OCI-LY3 (cell line): ENCODE measurements at regions not wholly inside any gene's neighbourhood (a gene's known extent, or its start where the extent isn't known, plus 50 kb on each side); places are given as distances from the start of the nearest gene placed in this dataset.
A peak's percentile ranks its signal among the peaks of the same experiment; 100 is the strongest.

Source experiments
- H2AFZ ChIP-seq: fragments of 200-600, 300-600 bp; shearing (Covaris generic); 2 replicates; pipeline ENCODE4 v1.6.0; 2014; ENCODE audit warnings: antibody characterized with exemption, low read depth, low read length
- H3K27ac ChIP-seq: fragments of 200-600, 300-600 bp; sonication (generic); 2 replicates; pipeline ENCODE4 v1.5.1; 2014; ENCODE audit warnings: mild to moderate bottlenecking, low read length, moderate library complexity, mixed read lengths
- H3K27me3 ChIP-seq: fragments of 200-600, 300-600 bp; sonication (generic); 2 replicates; pipeline ENCODE4 v1.6.1; 2014; ENCODE audit warnings: low read depth, low read length, mixed read lengths
- H3K36me3 ChIP-seq: fragments of 200-600, 300-600 bp; sonication (generic); replicated peaks from 2 replicates; pipeline ENCODE3; 2014; ENCODE audit warnings: low read depth, low read length, mixed read lengths
- H3K4me1 ChIP-seq: fragments of 300-600, 200-600 bp; sonication (generic); 2 replicates; pipeline ENCODE4 v1.6.1; 2014; ENCODE audit warnings: low read length, mixed read lengths
- H3K4me2 ChIP-seq: fragments of 200-600, 300-600 bp; sonication (generic); 2 replicates; pipeline ENCODE4 v1.6.1; 2014; ENCODE audit warnings: low read length, mixed read lengths
- H3K4me3 ChIP-seq: fragments of 300-600, 200-600 bp; sonication (generic); 2 replicates; pipeline ENCODE4 v1.5.1; 2014; ENCODE audit warnings: antibody characterized with exemption, mild to moderate bottlenecking, low read length, moderate library complexity
- H3K79me2 ChIP-seq: fragments of 300-600, 200-600 bp; shearing (Covaris generic); 2 replicates; pipeline ENCODE4 v1.6.1; 2014; ENCODE audit warnings: mild to moderate bottlenecking, low read length, mixed read lengths
- H3K9ac ChIP-seq: fragments of 300-600, 200-600 bp; shearing (Covaris generic); 2 replicates; pipeline ENCODE4 v1.6.0; 2014; ENCODE audit warnings: mild to moderate bottlenecking, low read length, moderate library complexity
- H3K9me3 ChIP-seq: fragments of 200-600, 300-600 bp; shearing (Covaris generic); 2 replicates; pipeline ENCODE4 v1.6.1; 2014; ENCODE audit warnings: low read length, mixed read lengths; ENCODE audit not compliant: insufficient read depth
- H4K20me1 ChIP-seq: fragments of 200-600, 300-600 bp; sonication (generic); 2 replicates; pipeline ENCODE4 v1.6.1; 2016; ENCODE audit warnings: low read length, mixed read lengths; ENCODE audit not compliant: insufficient read depth
- EZH2phosphoT487 ChIP-seq: fragments of 200-600 bp; shearing (Covaris generic); IDR thresholded peaks from 2 replicates; pipeline ENCODE4 v1.6.1; 2018; ENCODE audit warnings: antibody characterized with exemption, mixed run types, low read depth
- TF ChIP-seq, protein P1 (sequence below): fragments of 200-600, 300-600 bp; sonication (generic); IDR thresholded peaks from 2 replicates; pipeline ENCODE4 v1.5.1; 2014; ENCODE audit warnings: antibody characterized with exemption, low read length, low read depth

DNA sequence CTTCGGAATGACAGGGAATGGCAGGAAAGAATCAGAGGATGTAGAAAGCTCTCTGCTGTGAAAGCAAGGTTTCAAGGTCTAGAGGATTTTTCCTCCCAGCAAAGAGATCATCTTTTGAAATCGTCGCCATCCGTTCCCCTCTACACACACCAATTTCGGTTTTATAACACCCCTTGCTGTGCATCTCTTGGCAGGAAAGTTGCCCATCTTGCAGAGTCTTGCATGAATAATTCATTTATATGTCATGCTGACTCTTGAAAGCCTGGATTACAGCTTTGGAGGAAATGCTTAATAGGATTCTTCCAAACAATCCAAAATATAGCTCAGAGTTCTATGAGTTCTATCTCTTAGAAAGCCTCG is 262.7 kb downstream of the CHL1 start:
- Histone ChIP-seq H3K4me2 (no peak overlapping the region), H2AFZ (no peak overlapping the region), H3K27me3 (no peaks in the 10 kb centered on the region), H3K79me2 (no peaks in the 10 kb centered on the region), H3K36me3 (peaks cover 10% of the 10 kb centered on the region), H3K9ac (no peak overlapping the region), H4K20me1 (no peaks in the 10 kb centered on the region), H3K4me1 (peaks cover 39% of the 10 kb centered on the region), H3K4me3 (no peak overlapping the region), H3K9me3 (no peaks in the 10 kb centered on the region), H3K27ac (no peak overlapping the region)
- TF ChIP-seq, protein P1, sequence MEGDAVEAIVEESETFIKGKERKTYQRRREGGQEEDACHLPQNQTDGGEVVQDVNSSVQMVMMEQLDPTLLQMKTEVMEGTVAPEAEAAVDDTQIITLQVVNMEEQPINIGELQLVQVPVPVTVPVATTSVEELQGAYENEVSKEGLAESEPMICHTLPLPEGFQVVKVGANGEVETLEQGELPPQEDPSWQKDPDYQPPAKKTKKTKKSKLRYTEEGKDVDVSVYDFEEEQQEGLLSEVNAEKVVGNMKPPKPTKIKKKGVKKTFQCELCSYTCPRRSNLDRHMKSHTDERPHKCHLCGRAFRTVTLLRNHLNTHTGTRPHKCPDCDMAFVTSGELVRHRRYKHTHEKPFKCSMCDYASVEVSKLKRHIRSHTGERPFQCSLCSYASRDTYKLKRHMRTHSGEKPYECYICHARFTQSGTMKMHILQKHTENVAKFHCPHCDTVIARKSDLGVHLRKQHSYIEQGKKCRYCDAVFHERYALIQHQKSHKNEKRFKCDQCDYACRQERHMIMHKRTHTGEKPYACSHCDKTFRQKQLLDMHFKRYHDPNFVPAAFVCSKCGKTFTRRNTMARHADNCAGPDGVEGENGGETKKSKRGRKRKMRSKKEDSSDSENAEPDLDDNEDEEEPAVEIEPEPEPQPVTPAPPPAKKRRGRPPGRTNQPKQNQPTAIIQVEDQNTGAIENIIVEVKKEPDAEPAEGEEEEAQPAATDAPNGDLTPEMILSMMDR, result no peak
- no peak for TF ChIP-seq EZH2phosphoT487

- no peak for TF ChIP-seq EZH2phosphoT487
- TF ChIP-seq, protein P1, result no peak
- Histone ChIP-seq H3K27ac (peak overlapping the region; percentile 98; the same call in 1 of the 2 replicates), H3K79me2 (no peaks in the 10 kb centered on the region), H3K4me1 (peaks cover 56% of the 10 kb centered on the region), H3K9me3 (no peaks in the 10 kb centered on the region), H3K4me3 (no peak overlapping the region), H2AFZ (no peak overlapping the region), H3K4me2 (no peak overlapping the region), H3K36me3 (peaks cover 10% of the 10 kb centered on the region), H3K9ac (no peak overlapping the region), H4K20me1 (no peaks in the 10 kb centered on the region), H3K27me3 (no peaks in the 10 kb centered on the region)
Measured at GRCh38 chr3:461006-461405, 264.4 kb downstream of the CHL1 start.

DNA sequence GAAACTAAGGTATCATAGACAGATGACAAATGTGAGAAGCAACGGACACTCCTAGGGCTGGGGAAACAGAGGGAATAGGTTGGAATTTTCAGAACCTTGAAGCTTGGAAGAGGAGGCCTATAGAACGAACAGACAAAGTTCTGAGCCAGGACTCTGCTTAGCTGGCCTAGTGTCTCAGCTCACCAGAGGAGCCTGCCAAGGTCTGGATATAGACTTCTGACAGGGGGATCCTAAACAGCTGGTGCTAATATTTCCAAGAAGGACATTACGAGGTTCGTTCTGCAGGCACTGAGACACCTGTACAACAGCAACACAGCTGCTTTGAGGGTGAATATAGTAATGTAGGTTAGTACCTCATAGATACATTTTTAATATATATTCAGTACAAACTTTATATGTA is 266.3 kb downstream of the CHL1 start:
- Histone ChIP-seq H3K79me2 (no peaks in the 10 kb centered on the region), H3K4me3 (peak overlapping the region; percentile 64), H3K36me3 (peaks cover 10% of the 10 kb centered on the region), H3K4me2 (peak overlapping the region; percentile 85), H4K20me1 (no peaks in the 10 kb centered on the region), H3K9ac (peak overlapping the region; percentile 89), H2AFZ (no peak overlapping the region), H3K4me1 (peaks cover 74% of the 10 kb centered on the region), H3K27ac (peak overlapping the region; percentile 98), H3K9me3 (no peaks in the 10 kb centered on the region), H3K27me3 (no peaks in the 10 kb centered on the region)
- TF ChIP-seq EZH2phosphoT487, result no peak
- TF ChIP-seq, protein P1, result no peak

DNA sequence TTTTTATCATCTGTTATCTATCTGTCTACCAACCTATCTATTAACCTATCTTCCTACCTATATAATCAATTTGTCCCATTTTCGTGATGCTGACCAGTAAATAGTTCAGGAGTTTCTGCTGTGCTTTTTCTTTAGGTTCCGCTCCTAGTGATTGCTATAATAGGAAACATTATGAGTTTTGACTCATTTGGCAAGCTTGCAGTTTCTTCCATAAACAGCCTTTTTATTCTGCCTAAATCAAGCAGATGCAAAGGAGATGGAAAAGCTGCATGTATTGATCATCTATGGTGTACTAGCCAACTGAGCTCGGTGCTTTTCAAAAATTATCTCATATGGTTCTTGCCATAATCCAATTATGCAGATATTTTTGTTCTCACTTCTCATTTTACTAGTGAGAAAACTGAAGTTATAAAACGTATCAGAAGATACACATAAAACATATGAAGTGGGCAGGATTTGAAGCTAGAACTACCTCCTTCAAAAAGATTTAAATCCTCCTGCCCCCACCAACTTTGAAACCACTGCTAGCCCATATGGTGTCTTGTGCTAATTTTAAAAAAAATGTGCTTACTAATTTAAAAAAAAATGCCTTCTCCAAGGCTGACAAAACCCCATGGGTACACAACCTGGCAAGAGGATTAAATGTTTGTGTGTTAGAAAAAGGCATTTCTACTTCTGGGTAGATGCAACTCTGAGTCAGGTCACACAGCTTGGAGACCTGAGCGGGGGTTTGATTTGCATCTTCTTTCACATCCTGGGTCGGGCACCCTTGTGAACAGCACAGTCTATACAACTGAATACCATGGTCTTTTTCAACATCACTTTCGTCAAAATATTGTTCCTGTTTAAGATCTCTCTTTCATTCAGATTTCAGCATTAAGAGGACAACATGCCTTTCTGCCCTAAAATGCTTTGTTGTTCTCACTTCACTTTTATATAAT is 267.0 kb downstream of the CHL1 start:
- Histone ChIP-seq H3K4me2 (peak overlapping the region; percentile 85), H2AFZ (no peak overlapping the region; the same call in 1 of the 2 replicates), H3K36me3 (peaks cover 10% of the 10 kb centered on the region)

More for the DNA sequence above, 267.0 kb downstream of the CHL1 start:
- Histone ChIP-seq H4K20me1 (no peaks in the 10 kb centered on the region), H3K27ac (peak overlapping the region; percentile 98), H3K4me3 (peak overlapping the region; percentile 69), H3K27me3 (no peaks in the 10 kb centered on the region), H3K79me2 (no peaks in the 10 kb centered on the region), H3K9me3 (no peaks in the 10 kb centered on the region), H3K4me1 (peaks cover 81% of the 10 kb centered on the region), H3K9ac (peak overlapping the region; percentile 89)
- TF ChIP-seq EZH2phosphoT487, result no peak
- TF ChIP-seq, protein P1, result no peak
